SK-N-SH (cell line): ENCODE measurements at regions not wholly inside any gene's neighbourhood (a gene's known extent, or its start where the extent isn't known, plus 50 kb on each side); places are given as distances from the start of the nearest gene placed in this dataset.

Experiments
- CTCF ChIA-PET: fragments of 300-600, 350-600 bp; formaldehyde crosslinking; extraction: SDS; loops from one replicate; lab custom pipeline; 2021; lab: Yijun Ruan, JAX
- POLR2A ChIA-PET: fragments of 350-600 bp; sonication (Branson Sonifier 250); formaldehyde crosslinking; extraction: SDS; loops from one replicate; lab custom pipeline; 2020; ENCODE audit warnings: antibody characterized with exemption, inconsistent platforms; lab: Yijun Ruan, JAX
- DNase-seq: peaks from one replicate; pipeline ENCODE4 v3.0.0; 2012
- H2AFZ ChIP-seq: fragments of 200-600 bp; sonication (generic); 2 replicates; pipeline ENCODE4 v1.8.1; 2016; ENCODE audit warnings: antibody characterized with exemption, mild to moderate bottlenecking, low read depth
- H3F3A ChIP-seq: fragments of 200-600 bp; sonication (generic); replicated peaks from 2 replicates; pipeline ENCODE3; 2016; ENCODE audit warnings: antibody characterized with exemption, mild to moderate bottlenecking; ENCODE audit not compliant: insufficient read depth
- H3K27ac ChIP-seq, 2 experiments: fragments of 200-500 bp in 1 of 2; fragments of 200-600 bp in 1 of 2; sonication (Bioruptor generic) in 1 of 2; sonication (generic), shearing (Covaris generic) in 1 of 2; 2 replicates each; pipeline versions ENCODE4 v1.5.1 to v1.6.1; 2014 to 2016; ENCODE audit warnings: low read depth in 2 of 2, inconsistent platforms in 1 of 2, low read length in 1 of 2, mild to moderate bottlenecking in 1 of 2, mixed read lengths in 1 of 2
- H3K27me3 ChIP-seq: fragments of 200-600 bp; sonication (generic), shearing (Covaris generic); 2 replicates; pipeline ENCODE4 v1.6.1; 2016; ENCODE audit warnings: mixed run types; ENCODE audit not compliant: insufficient read depth
- H3K36me3 ChIP-seq, 2 experiments: fragments of 200-500 bp in 1 of 2; fragments of 200-600 bp in 1 of 2; sonication (Bioruptor generic) in 1 of 2; sonication (generic) in 1 of 2; replicated peaks in 1 of 2; 2 replicates each; pipeline versions ENCODE3 to v1.5.1; 2014 to 2016; ENCODE audit warnings: low read length in 1 of 2, mild to moderate bottlenecking in 1 of 2; ENCODE audit not compliant: insufficient read depth in 2 of 2, control insufficient read depth in 1 of 2
- H3K4me1 ChIP-seq, 2 experiments: fragments of 200-500 bp in 1 of 2; fragments of 200-600 bp in 1 of 2; sonication (Bioruptor generic) in 1 of 2; sonication (generic), shearing (Covaris generic) in 1 of 2; 2 replicates each; pipeline versions ENCODE4 v1.5.1 to v1.6.1; 2014 to 2016; ENCODE audit warnings: low read depth in 1 of 2, low read length in 1 of 2, mixed run types in 1 of 2; ENCODE audit not compliant: insufficient read depth in 2 of 2, control insufficient read depth in 1 of 2
- H3K4me2 ChIP-seq: fragments of 200-600 bp; sonication (generic), shearing (Covaris generic); 2 replicates; pipeline ENCODE4 v1.6.1; 2017; ENCODE audit warnings: mixed run types
- H3K4me3 ChIP-seq, 2 experiments: fragments of 200-500 bp in 1 of 2; fragments of 200-600 bp in 1 of 2; sonication (Bioruptor generic) in 1 of 2; sonication (generic), shearing (Covaris generic) in 1 of 2; 2 replicates each; pipeline versions ENCODE4 v1.5.1 to v1.8.1; 2014 to 2016; ENCODE audit warnings: low read depth in 2 of 2, inconsistent platforms in 1 of 2, low read length in 1 of 2, mild to moderate bottlenecking in 1 of 2, mixed read lengths in 1 of 2, moderate library complexity in 1 of 2
- H3K79me2 ChIP-seq: fragments of 200-600 bp; sonication (generic); 2 replicates; pipeline ENCODE4 v1.8.1; 2017; ENCODE audit warnings: mild to moderate bottlenecking; ENCODE audit not compliant: insufficient read depth
- H3K9ac ChIP-seq: fragments of 200-600 bp; sonication (generic); 2 replicates; pipeline ENCODE4 v1.6.1; 2017; ENCODE audit warnings: mixed run types
- H3K9me2 ChIP-seq: fragments of 200-600 bp; sonication (generic); 2 replicates; pipeline ENCODE4 v1.6.1; 2017; ENCODE audit warnings: mixed run types
- H3K9me3 ChIP-seq: fragments of 200-600 bp; sonication (generic); 2 replicates; pipeline ENCODE4 v1.6.1; 2017; ENCODE audit warnings: mixed run types, mild to moderate bottlenecking, moderate library complexity
- H4K20me1 ChIP-seq: fragments of 200-600 bp; sonication (generic); 2 replicates; pipeline ENCODE4 v1.6.1; 2017; ENCODE audit warnings: mild to moderate bottlenecking, mixed run types; ENCODE audit not compliant: insufficient read depth
- ELF1 ChIP-seq: IDR thresholded peaks from 2 replicates; pipeline ENCODE4 v1.4.0; 2012
- EP300 ChIP-seq, 2 experiments: IDR thresholded peaks; 2 replicates each; pipeline versions ENCODE4 v1.4.0 to v1.6.1; 2012; ENCODE audit warnings: borderline replicate concordance in 1 of 2, low read depth in 1 of 2, low read length in 1 of 2
- FOXJ3 ChIP-seq: sonication (generic); formaldehyde crosslinking; IDR thresholded peaks from 2 replicates; pipeline ENCODE4 v1.5.1; 2020; ENCODE audit warnings: mild to moderate bottlenecking, missing genetic modification reagents
- GABPA ChIP-seq: IDR thresholded peaks from 2 replicates; pipeline ENCODE4 v1.4.0; 2012; ENCODE audit warnings: low read depth, mild to moderate bottlenecking
- GATA2 ChIP-seq: sonication (generic); formaldehyde crosslinking; IDR thresholded peaks from 2 replicates; pipeline ENCODE4 v1.5.0; 2020; ENCODE audit warnings: mild to moderate bottlenecking, missing genetic modification reagents
- MXI1 ChIP-seq: IDR thresholded peaks from 2 replicates; pipeline ENCODE4 v1.6.1; 2012; ENCODE audit warnings: mild to moderate bottlenecking, low read depth, low read length, improper control_type of control experiment
- NFIC ChIP-seq: IDR thresholded peaks from 2 replicates; pipeline ENCODE4 v1.4.0; 2012; ENCODE audit warnings: borderline replicate concordance
- NRF1 ChIP-seq: IDR thresholded peaks from 2 replicates; pipeline ENCODE4 v1.6.1; 2012; ENCODE audit warnings: low read depth, mild to moderate bottlenecking, low read length
- POLR2AphosphoS5 ChIP-seq: IDR thresholded peaks from 2 replicates; pipeline ENCODE4 v1.6.1; 2012; ENCODE audit warnings: low read depth, low read length
- RAD21 ChIP-seq: IDR thresholded peaks from 2 replicates; pipeline ENCODE4 v1.6.1; 2012; ENCODE audit warnings: mild to moderate bottlenecking, low read length
- SIN3A ChIP-seq: IDR thresholded peaks from 2 replicates; pipeline ENCODE4 v1.6.1; 2012; ENCODE audit warnings: low read depth, mild to moderate bottlenecking, low read length, moderate library complexity, borderline replicate concordance
- TAF1 ChIP-seq: IDR thresholded peaks from 2 replicates; pipeline ENCODE4 v1.6.1; 2012; ENCODE audit warnings: low read depth, mild to moderate bottlenecking, low read length, moderate library complexity, borderline replicate concordance
- TCF12 ChIP-seq: IDR thresholded peaks from 2 replicates; pipeline ENCODE4 v1.4.0; 2012
- WGBS: methylation state at CpG from one replicate; pipeline ENCODE4 v1.1.6; 2017; ENCODE audit warnings: low lambda C conversion rate; 5-methylcytosine and 5-hydroxymethylcytosine counted together
- TF ChIP-seq, protein P1 (sequence below): IDR thresholded peaks from 2 replicates; pipeline ENCODE4; 2012
- TF ChIP-seq, protein P2 (sequence below): IDR thresholded peaks from 2 replicates; pipeline ENCODE4 v1.4.0; 2012; ENCODE audit warnings: low read depth, borderline replicate concordance

DNA sequence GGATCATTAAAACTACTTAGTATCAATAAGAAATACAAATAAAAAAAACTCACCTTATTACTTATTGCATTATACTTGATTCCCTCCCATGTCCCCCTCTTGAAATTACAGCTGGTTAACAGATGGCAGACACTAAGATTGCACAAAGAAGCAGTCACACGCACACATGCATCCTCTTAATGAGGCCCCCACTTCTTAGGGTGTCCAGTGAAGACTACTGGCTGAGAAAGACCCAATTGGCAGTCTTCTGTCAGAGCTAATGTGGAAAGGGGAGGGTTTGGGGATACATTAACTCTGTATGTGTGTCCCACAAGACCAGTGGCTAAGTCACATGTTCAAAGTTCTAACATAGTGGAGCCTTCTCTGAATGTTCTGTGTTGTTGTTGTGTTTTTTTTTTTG is 210.7 kb downstream of the MTX2 start:
- no peak overlapping the region for H3K4me2 ChIP-seq
- ChIA-PET CTCF (interaction anchor here (1.3 to 2.1 kb wide), 3 partner anchors 11 to 74 kb away, joined by 4 to 7 read pairs (median 5); no protein-coding TSS in a partner anchor), POLR2A (no interaction called here)
- no peak for DNase-seq
- H2AFZ ChIP-seq = no peak overlapping the region
- H3K4me1 ChIP-seq = peaks cover 0 to 14% of the 10 kb centered on the region in 2 experiments; a peak in 2 of 4 replicates
- TF ChIP-seq, protein P1, sequence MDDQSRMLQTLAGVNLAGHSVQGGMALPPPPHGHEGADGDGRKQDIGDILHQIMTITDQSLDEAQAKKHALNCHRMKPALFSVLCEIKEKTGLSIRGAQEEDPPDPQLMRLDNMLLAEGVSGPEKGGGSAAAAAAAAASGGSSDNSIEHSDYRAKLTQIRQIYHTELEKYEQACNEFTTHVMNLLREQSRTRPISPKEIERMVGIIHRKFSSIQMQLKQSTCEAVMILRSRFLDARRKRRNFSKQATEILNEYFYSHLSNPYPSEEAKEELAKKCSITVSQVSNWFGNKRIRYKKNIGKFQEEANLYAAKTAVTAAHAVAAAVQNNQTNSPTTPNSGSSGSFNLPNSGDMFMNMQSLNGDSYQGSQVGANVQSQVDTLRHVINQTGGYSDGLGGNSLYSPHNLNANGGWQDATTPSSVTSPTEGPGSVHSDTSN = no peak
- TF ChIP-seq EP300 (IDR thresholded peaks at IDR 0.05; ENCODE audit: borderline replicate concordance in 1 of 2, low read depth in 1 of 2, low read length in 1 of 2) (no peak), FOXJ3 (CRISPR knock-in tag) (no peak), MXI1 (no peak), TAF1 (no peak), SIN3A (no peak), RAD21 (no peak), POLR2AphosphoS5 (no peak), NRF1 (no peak), GABPA (no peak), NFIC (no peak)
- TF ChIP-seq, protein P2, sequence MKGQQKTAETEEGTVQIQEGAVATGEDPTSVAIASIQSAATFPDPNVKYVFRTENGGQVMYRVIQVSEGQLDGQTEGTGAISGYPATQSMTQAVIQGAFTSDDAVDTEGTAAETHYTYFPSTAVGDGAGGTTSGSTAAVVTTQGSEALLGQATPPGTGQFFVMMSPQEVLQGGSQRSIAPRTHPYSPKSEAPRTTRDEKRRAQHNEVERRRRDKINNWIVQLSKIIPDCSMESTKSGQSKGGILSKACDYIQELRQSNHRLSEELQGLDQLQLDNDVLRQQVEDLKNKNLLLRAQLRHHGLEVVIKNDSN = no peak
- no peaks in the 10 kb centered on the region for H3K27me3 ChIP-seq
- H3K36me3 ChIP-seq = no peaks in the 10 kb centered on the region
- H3K79me2 ChIP-seq = no peaks in the 10 kb centered on the region
- H3K4me3 ChIP-seq = no peak overlapping the region
- H3K9ac ChIP-seq = no peak overlapping the region
- WGBS = 67% methylated on average over 1 of the region's 1 CpG
- H3K9me3 ChIP-seq = no peaks in the 10 kb centered on the region; the same call in 1 of the 2 replicates
- no peaks in the 10 kb centered on the region for H3F3A ChIP-seq
- no peaks in the 10 kb centered on the region for H3K9me2 ChIP-seq
- H4K20me1 ChIP-seq = no peaks in the 10 kb centered on the region
- no peak overlapping the region for H3K27ac ChIP-seq

DNA sequence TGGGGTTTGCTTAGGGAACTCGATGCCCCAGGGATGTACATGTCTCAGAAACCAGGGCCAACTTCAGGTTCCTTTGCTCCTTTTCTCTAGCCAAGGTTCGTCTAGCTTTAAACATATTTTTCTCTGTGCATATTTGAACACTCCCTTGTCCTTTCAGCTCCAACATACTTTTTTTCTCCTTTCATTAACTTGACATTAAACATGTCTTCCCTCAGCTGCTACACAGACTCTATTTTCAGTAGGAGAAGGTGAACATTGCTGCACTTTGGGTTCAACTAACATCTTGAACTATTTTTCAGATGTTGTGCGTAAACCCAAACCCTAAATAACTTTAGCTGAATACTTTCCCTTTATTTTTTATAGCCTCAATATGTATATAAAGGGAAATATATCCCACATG is 212.9 kb downstream of the MTX2 start:
- no peaks in the 10 kb centered on the region for H3K79me2 ChIP-seq
- H3K27ac ChIP-seq = peak overlapping the region in 1 of 2 experiments; percentile 40; a peak in 1 of 4 replicates
- no peaks in the 10 kb centered on the region for H3K9me2 ChIP-seq
- H2AFZ ChIP-seq = no peak overlapping the region
- H3F3A ChIP-seq = no peaks in the 10 kb centered on the region
- no peak overlapping the region for H3K9ac ChIP-seq
- 56% methylated on average over 3 of the region's 3 CpGs for WGBS
- TF ChIP-seq GATA2 = no peak
- peak; percentile 51; the same call in 1 of the 2 replicates for TF ChIP-seq TCF12
- no peak for TF ChIP-seq ELF1
- H3K36me3 ChIP-seq = no peaks in the 10 kb centered on the region
- H3K4me1 ChIP-seq = peaks cover 0 to 14% of the 10 kb centered on the region in 2 experiments; a peak in 2 of 4 replicates
- H3K4me2 ChIP-seq = no peak overlapping the region
- H3K4me3 ChIP-seq = no peak overlapping the region
- DNase-seq = no peak
- H4K20me1 ChIP-seq = no peaks in the 10 kb centered on the region
- POLR2A ChIA-PET = no interaction called here
- CTCF ChIA-PET = interaction anchor here (1.1 kb wide), 1 partner anchor 366 kb away, joined by 3 read pairs; no protein-coding TSS in a partner anchor
- no peaks in the 10 kb centered on the region; the same call in 1 of the 2 replicates for H3K9me3 ChIP-seq
- H3K27me3 ChIP-seq = no peaks in the 10 kb centered on the region
